ENCODE measurements at regions not wholly inside any gene's neighbourhood (a gene's known extent, or its start where the extent isn't known, plus 50 kb on each side); places are given as distances from the start of the nearest gene placed in this dataset.
A peak's percentile ranks its signal among the peaks of the same experiment; 100 is the strongest.

- DNase-seq (ENCODE audit: low read depth): no peak
Measured at GRCh38 chr5:167753725-167754490, 537.5 kb upstream of the WWC1 start.

- peak; percentile 38 for DNase-seq (ENCODE audit: low read depth)
Measured at GRCh38 chr5:167754501-167755021, 536.9 kb upstream of the WWC1 start.

GRCh38 chr5:167755420-167755819 lies 536.0 kb upstream of the WWC1 start:
- DNase-seq (ENCODE audit: low read depth): no peak

GRCh38 chr5:167759057-167759821 lies 532.2 kb upstream of the WWC1 start:
- DNase-seq (ENCODE audit: low read depth): no peak

GRCh38 chr5:167763772-167764171 lies 527.7 kb upstream of the WWC1 start:
- no peak for DNase-seq (ENCODE audit: low read depth)

- DNase-seq (ENCODE audit: low read depth): no peak
Measured at GRCh38 chr5:167764641-167765289, 526.7 kb upstream of the WWC1 start.

- DNase-seq (ENCODE audit: low read depth): no peak
Measured at GRCh38 chr5:167765352-167765751, 526.1 kb upstream of the WWC1 start.

- no peak for DNase-seq (ENCODE audit: low read depth)
Measured at GRCh38 chr5:167766957-167767356, 524.5 kb upstream of the WWC1 start.

GRCh38 chr5:167767795-167768194 lies 523.6 kb upstream of the WWC1 start:
- DNase-seq (ENCODE audit: low read depth): no peak

GRCh38 chr5:167769846-167770413 lies 521.5 kb upstream of the WWC1 start:
- no peak for DNase-seq (ENCODE audit: low read depth)

GRCh38 chr5:167770461-167770860 lies 521.0 kb upstream of the WWC1 start:
- DNase-seq (ENCODE audit: low read depth): peak; percentile 45

- no peak for DNase-seq (ENCODE audit: low read depth)
Measured at GRCh38 chr5:167771571-167771970, 519.9 kb upstream of the WWC1 start.

GRCh38 chr5:167773668-167774301 lies 517.7 kb upstream of the WWC1 start:
- no peak for DNase-seq (ENCODE audit: low read depth)

- peak; percentile 15 for DNase-seq (ENCODE audit: low read depth)
Measured at GRCh38 chr5:167777746-167778145, 513.7 kb upstream of the WWC1 start.

GRCh38 chr5:167778228-167778627 lies 513.2 kb upstream of the WWC1 start:
- DNase-seq (ENCODE audit: low read depth): no peak

- DNase-seq (ENCODE audit: low read depth): no peak
Measured at GRCh38 chr5:167779644-167780043, 511.8 kb upstream of the WWC1 start.

- peak; percentile 36 for DNase-seq (ENCODE audit: low read depth)
Measured at GRCh38 chr5:167780177-167780576, 511.3 kb upstream of the WWC1 start.

- no peak for DNase-seq (ENCODE audit: low read depth)
Measured at GRCh38 chr5:167783145-167783817, 508.2 kb upstream of the WWC1 start.

- no peak for DNase-seq (ENCODE audit: low read depth)
Measured at GRCh38 chr5:167785106-167785505, 506.3 kb upstream of the WWC1 start.

- no peak for DNase-seq (ENCODE audit: low read depth)
Measured at GRCh38 chr5:167785901-167786300, 505.5 kb upstream of the WWC1 start.

- no peak for DNase-seq (ENCODE audit: low read depth)
Measured at GRCh38 chr5:167786871-167787578, 504.4 kb upstream of the WWC1 start.

Data from fibroblast of gingiva (primary cell).